ENCODE measurements at regions not wholly inside any gene's neighbourhood (a gene's known extent, or its start where the extent isn't known, plus 50 kb on each side); places are given as distances from the start of the nearest gene placed in this dataset.
"Not testable (repeated sequence)": the region's sequence is repeated elsewhere in the genome, so short reads cannot be mapped to it uniquely, and the experiment has no call there.

GRCh38 chr5:84961193-84961592 lies 576.5 kb upstream of the EDIL3 start:
- DNase-seq (ENCODE audit: low read depth), result no peak
- in situ Hi-C loops (cut with HindIII; ENCODE audit: low pct_unique_long_range_greater_than_20kb, low sequenced_read_pairs), result no loop called here

GRCh38 chr5:84961903-84962302 lies 577.2 kb upstream of the EDIL3 start:
- no peak for DNase-seq (ENCODE audit: low read depth)
- in situ Hi-C loops (cut with HindIII; ENCODE audit: low pct_unique_long_range_greater_than_20kb, low sequenced_read_pairs), result no loop called here

- DNase-seq (ENCODE audit: low read depth), result no peak
- in situ Hi-C loops (cut with HindIII; ENCODE audit: low pct_unique_long_range_greater_than_20kb, low sequenced_read_pairs), result no loop called here
These were observed 598.4 kb upstream of the EDIL3 start for GRCh38 chr5:84983093-84983492.

- no peak for DNase-seq (ENCODE audit: low read depth)
- in situ Hi-C loops (cut with HindIII; ENCODE audit: low pct_unique_long_range_greater_than_20kb, low sequenced_read_pairs), result no loop called here
These were observed 600.5 kb upstream of the EDIL3 start for GRCh38 chr5:84985148-84985547.

GRCh38 chr5:84986688-84987087 lies 602.0 kb upstream of the EDIL3 start:
- in situ Hi-C loops (cut with HindIII; ENCODE audit: low pct_unique_long_range_greater_than_20kb, low sequenced_read_pairs), result no loop called here
- DNase-seq (ENCODE audit: low read depth), result no peak

- peak; percentile 4 for DNase-seq (ENCODE audit: low read depth)
- in situ Hi-C loops (cut with HindIII; ENCODE audit: low pct_unique_long_range_greater_than_20kb, low sequenced_read_pairs), result no loop called here
These were observed 616.0 kb upstream of the EDIL3 start for GRCh38 chr5:85000671-85001070.

- in situ Hi-C loops (cut with HindIII; ENCODE audit: low pct_unique_long_range_greater_than_20kb, low sequenced_read_pairs), result not testable (repeated sequence)
These were observed 617.3 kb upstream of the EDIL3 start for GRCh38 chr5:85002026-85002425.

GRCh38 chr5:85010014-85010562 lies 625.4 kb upstream of the EDIL3 start:
- in situ Hi-C loops (cut with HindIII; ENCODE audit: low pct_unique_long_range_greater_than_20kb, low sequenced_read_pairs), result no loop called here

More at GRCh38 chr5:85002026-85002425, 617.3 kb upstream of the EDIL3 start:
- not testable (repeated sequence) for DNase-seq (ENCODE audit: low read depth)

GRCh38 chr5:85017261-85017660 lies 632.6 kb upstream of the EDIL3 start:
- in situ Hi-C loops (cut with HindIII; ENCODE audit: low pct_unique_long_range_greater_than_20kb, low sequenced_read_pairs), result no loop called here
- DNase-seq (ENCODE audit: low read depth), result no peak

More at GRCh38 chr5:85010014-85010562, 625.4 kb upstream of the EDIL3 start:
- no peak for DNase-seq (ENCODE audit: low read depth)

GRCh38 chr5:85030316-85031084 lies 645.8 kb upstream of the EDIL3 start:
- in situ Hi-C loops (cut with HindIII; ENCODE audit: low pct_unique_long_range_greater_than_20kb, low sequenced_read_pairs), result no loop called here
- no peak for DNase-seq (ENCODE audit: low read depth)

- in situ Hi-C loops (cut with HindIII; ENCODE audit: low pct_unique_long_range_greater_than_20kb, low sequenced_read_pairs), result no loop called here
- peak; percentile 26 for DNase-seq (ENCODE audit: low read depth)
These were observed 664.3 kb upstream of the EDIL3 start for GRCh38 chr5:85049020-85049419.

GRCh38 chr5:85052826-85053225 lies 668.1 kb upstream of the EDIL3 start:
- in situ Hi-C loops (cut with HindIII; ENCODE audit: low pct_unique_long_range_greater_than_20kb, low sequenced_read_pairs), result no loop called here

GRCh38 chr5:85069659-85070640 lies 685.3 kb upstream of the EDIL3 start:
- no peak for DNase-seq (ENCODE audit: low read depth)
- in situ Hi-C loops (cut with HindIII; ENCODE audit: low pct_unique_long_range_greater_than_20kb, low sequenced_read_pairs), result no loop called here

More at GRCh38 chr5:85052826-85053225, 668.1 kb upstream of the EDIL3 start:
- no peak for DNase-seq (ENCODE audit: low read depth)

- in situ Hi-C loops (cut with HindIII; ENCODE audit: low pct_unique_long_range_greater_than_20kb, low sequenced_read_pairs), result no loop called here
- DNase-seq (ENCODE audit: low read depth), result no peak
These were observed 692.9 kb upstream of the EDIL3 start for GRCh38 chr5:85077581-85077980.

- in situ Hi-C loops (cut with HindIII; ENCODE audit: low pct_unique_long_range_greater_than_20kb, low sequenced_read_pairs), result no loop called here
- DNase-seq (ENCODE audit: low read depth), result no peak
These were observed 711.7 kb upstream of the EDIL3 start for GRCh38 chr5:85096421-85096820.

- in situ Hi-C loops (cut with HindIII; ENCODE audit: low pct_unique_long_range_greater_than_20kb, low sequenced_read_pairs), result no loop called here
- DNase-seq (ENCODE audit: low read depth), result no peak
These were observed 723.8 kb upstream of the EDIL3 start for GRCh38 chr5:85108471-85108870.

GRCh38 chr5:85109616-85110015 lies 724.9 kb upstream of the EDIL3 start:
- in situ Hi-C loops (cut with HindIII; ENCODE audit: low pct_unique_long_range_greater_than_20kb, low sequenced_read_pairs), result no loop called here
- no peak for DNase-seq (ENCODE audit: low read depth)

- no peak for DNase-seq (ENCODE audit: low read depth)
- in situ Hi-C loops (cut with HindIII; ENCODE audit: low pct_unique_long_range_greater_than_20kb, low sequenced_read_pairs), result no loop called here
These were observed 747.6 kb upstream of the EDIL3 start for GRCh38 chr5:85132269-85132668.

GRCh38 chr5:85140471-85140870 lies 755.8 kb upstream of the EDIL3 start:
- in situ Hi-C loops (cut with HindIII; ENCODE audit: low pct_unique_long_range_greater_than_20kb, low sequenced_read_pairs), result no loop called here
- DNase-seq (ENCODE audit: low read depth), result no peak
